Uterus (tissue), 3 donors: ENCODE measurements at regions not wholly inside any gene's neighbourhood (a gene's known extent, or its start where the extent isn't known, plus 50 kb on each side); places are given as distances from the start of the nearest gene placed in this dataset.
"Not testable (repeated sequence)": the region's sequence is repeated elsewhere in the genome, so short reads cannot be mapped to it uniquely, and the experiment has no call there.

Experiments used
- DNase-seq, 2 donors: peaks; one replicate each; pipeline ENCODE4 v3.0.0-alpha.2; 2019 to 2020
- H3K27ac ChIP-seq, 2 donors: fragments of 200-600 bp; sonication (generic); 1 replicate in 1 of 2; 2 replicates in 1 of 2; pipeline ENCODE4 v1.5.1; 2016 to 2018
- H3K27me3 ChIP-seq, 2 donors: fragments of 200-600 bp; sonication (generic); one replicate each; pipeline ENCODE4 v1.5.1; 2018 to 2019; ENCODE audit warnings: control low read depth in 1 of 2
- H3K36me3 ChIP-seq, 2 donors: fragments of 200-600 bp; sonication (generic); one replicate each; pipeline ENCODE4 v1.5.1; 2019; ENCODE audit warnings: control low read depth in 1 of 2
- H3K4me1 ChIP-seq, 2 donors: fragments of 200-600 bp; sonication (generic); one replicate each; pipeline ENCODE4 v1.5.1; 2018 to 2019; ENCODE audit warnings: control low read depth in 1 of 2
- H3K4me3 ChIP-seq, 2 donors: fragments of 200-600 bp; sonication (generic); 1 replicate in 1 of 2; 2 replicates in 1 of 2; pipeline ENCODE4 v1.5.1; 2018 to 2019; ENCODE audit warnings: mild to moderate bottlenecking in 1 of 2
- H3K9me3 ChIP-seq, 2 donors: fragments of 200-600 bp; sonication (generic); one replicate each; pipeline ENCODE4 v1.5.1; 2019; ENCODE audit warnings: control low read depth in 1 of 2
- POLR2A ChIP-seq, 2 donors: fragments of 450-650 bp; IDR thresholded peaks; one replicate each; pipeline ENCODE4 v1.6.1; 2016; ENCODE audit warnings: antibody characterized with exemption in 2 of 2, mild to moderate bottlenecking in 1 of 2, moderate library complexity in 1 of 2
- intact Hi-C: fragments of 100-400 bp; cut with DNase I; formaldehyde crosslinking; loops from one replicate; pipeline ENCODE4 v1.15.1; 2023; ENCODE audit warnings: low total_unique reads
- TF ChIP-seq, protein P1 (sequence below), 4 experiments: fragments of 200-600 bp in 2 of 4; fragments of 450-650 bp in 2 of 4; sonication (generic) in 2 of 4; IDR thresholded peaks; one replicate each; pipeline ENCODE4 v1.5.1; 2016 to 2019; ENCODE audit warnings: antibody characterized with exemption in 4 of 4, mild to moderate bottlenecking in 2 of 4, moderate library complexity in 1 of 4
- donor health status: DM: yes; HTN: yes; CAD: no.

DNA sequence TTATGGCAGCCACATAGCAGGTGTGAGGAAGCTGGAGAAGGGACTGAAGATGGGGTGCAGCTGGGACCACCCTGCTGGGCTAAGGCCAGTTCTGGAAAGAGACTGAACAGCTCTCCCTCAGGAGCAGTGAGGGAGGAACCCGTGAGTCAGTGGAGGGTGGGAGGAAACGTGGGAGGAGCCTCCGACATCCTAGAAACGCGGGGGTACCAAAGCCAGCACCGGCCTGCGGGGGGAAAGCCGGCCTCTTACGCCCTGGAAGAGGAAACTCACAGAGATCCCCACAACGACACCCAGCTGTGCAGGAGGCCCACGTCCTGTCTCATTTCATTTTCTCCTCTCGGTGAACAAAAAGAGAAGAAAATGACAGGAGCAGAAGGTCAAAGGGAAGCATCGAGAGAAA is 185.8 kb upstream of the IRX4 start:
- H3K27ac ChIP-seq, result no peak overlapping the region
- no peaks in the 10 kb centered on the region for H3K9me3 ChIP-seq
- no peak overlapping the region for H3K4me3 ChIP-seq
- H3K4me1 ChIP-seq, result no peaks in the 10 kb centered on the region
- intact Hi-C loops, result no loop called here
- TF ChIP-seq, protein P1, sequence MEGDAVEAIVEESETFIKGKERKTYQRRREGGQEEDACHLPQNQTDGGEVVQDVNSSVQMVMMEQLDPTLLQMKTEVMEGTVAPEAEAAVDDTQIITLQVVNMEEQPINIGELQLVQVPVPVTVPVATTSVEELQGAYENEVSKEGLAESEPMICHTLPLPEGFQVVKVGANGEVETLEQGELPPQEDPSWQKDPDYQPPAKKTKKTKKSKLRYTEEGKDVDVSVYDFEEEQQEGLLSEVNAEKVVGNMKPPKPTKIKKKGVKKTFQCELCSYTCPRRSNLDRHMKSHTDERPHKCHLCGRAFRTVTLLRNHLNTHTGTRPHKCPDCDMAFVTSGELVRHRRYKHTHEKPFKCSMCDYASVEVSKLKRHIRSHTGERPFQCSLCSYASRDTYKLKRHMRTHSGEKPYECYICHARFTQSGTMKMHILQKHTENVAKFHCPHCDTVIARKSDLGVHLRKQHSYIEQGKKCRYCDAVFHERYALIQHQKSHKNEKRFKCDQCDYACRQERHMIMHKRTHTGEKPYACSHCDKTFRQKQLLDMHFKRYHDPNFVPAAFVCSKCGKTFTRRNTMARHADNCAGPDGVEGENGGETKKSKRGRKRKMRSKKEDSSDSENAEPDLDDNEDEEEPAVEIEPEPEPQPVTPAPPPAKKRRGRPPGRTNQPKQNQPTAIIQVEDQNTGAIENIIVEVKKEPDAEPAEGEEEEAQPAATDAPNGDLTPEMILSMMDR (IDR thresholded peaks at IDR 0.05), result no peak
- TF ChIP-seq POLR2A (IDR thresholded peaks at IDR 0.05), result no peak
- H3K36me3 ChIP-seq, result no peaks in the 10 kb centered on the region
- H3K27me3 ChIP-seq, result no peaks in the 10 kb centered on the region
- DNase-seq, result no peak

DNA sequence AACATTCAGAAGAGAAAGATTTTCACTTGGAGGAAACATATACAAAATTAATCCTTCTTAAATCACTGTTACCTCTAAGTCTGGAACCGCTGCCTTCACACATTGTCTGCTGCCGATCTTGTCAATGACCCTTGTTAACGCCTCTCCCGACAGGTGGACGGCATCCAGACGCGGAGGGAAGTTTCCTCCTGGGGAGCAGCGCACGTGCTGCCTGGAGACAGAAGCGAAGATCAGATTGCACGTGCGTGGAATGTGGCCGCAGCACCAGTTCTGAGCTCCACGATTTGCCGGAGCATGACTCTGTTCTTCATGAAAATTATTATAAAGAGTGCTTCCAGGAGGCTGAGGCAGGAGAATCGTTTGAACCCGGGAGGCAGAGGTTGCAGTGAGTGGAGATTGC is 183.6 kb upstream of the IRX4 start:
- no peaks in the 10 kb centered on the region for H3K4me1 ChIP-seq
- no peaks in the 10 kb centered on the region for H3K27me3 ChIP-seq
- H3K27ac ChIP-seq, result no peak overlapping the region
- no peaks in the 10 kb centered on the region for H3K9me3 ChIP-seq
- no peaks in the 10 kb centered on the region for H3K36me3 ChIP-seq
- intact Hi-C loops, result no loop called here
- TF ChIP-seq, protein P1 (IDR thresholded peaks at IDR 0.05), result no peak
- no peak for TF ChIP-seq POLR2A (IDR thresholded peaks at IDR 0.05)
- no peak overlapping the region for H3K4me3 ChIP-seq
- DNase-seq, result no peak

DNA sequence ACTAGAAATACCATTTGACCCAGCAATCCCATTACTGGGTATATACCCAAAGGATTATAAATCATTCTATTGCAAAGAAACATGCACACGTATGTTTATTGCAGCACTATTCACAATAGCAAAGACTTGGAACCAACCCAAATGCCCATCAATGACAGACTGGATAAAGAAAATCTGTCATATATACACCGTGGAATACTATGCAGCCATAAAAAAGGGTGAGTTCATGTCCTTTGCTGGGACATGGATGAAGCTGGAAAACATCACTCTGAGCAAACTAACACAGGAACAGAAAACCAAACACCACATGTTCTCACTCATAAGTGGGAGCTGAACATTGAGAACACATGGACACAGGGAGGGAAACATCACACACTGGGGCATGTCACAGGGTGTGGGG is 180.7 kb upstream of the IRX4 start:
- intact Hi-C loops, H3K9me3 ChIP-seq, H3K4me1 ChIP-seq, H3K27me3 ChIP-seq, H3K4me3 ChIP-seq, H3K36me3 ChIP-seq, H3K27ac ChIP-seq, DNase-seq: not testable (repeated sequence)

DNA sequence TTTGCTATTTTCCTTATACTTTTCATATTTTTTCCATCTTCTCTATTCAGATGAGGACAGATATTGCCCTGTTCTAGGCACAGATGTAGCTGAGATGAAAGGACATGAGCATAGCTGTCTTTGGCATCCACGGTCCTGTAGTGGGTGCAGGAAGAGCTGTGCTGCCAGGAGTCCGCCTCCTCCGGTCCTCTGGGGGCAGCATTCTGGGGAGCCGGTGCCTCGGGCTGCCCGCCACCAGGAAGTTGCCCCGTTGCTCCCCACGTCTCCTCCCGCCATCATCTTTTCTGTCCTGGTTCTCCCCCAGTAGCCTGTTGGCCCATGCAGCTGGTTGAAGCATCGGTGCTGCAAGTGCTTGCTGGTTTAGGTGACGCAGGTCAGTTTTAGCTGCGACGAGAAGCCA is 170.0 kb upstream of the IRX4 start:
- H3K4me3 ChIP-seq, result no peak overlapping the region
- H3K36me3 ChIP-seq, result no peaks in the 10 kb centered on the region
- DNase-seq, result no peak
- H3K4me1 ChIP-seq, result no peaks in the 10 kb centered on the region
- intact Hi-C loops, result no loop called here
- H3K9me3 ChIP-seq, result no peaks in the 10 kb centered on the region
- H3K27ac ChIP-seq, result no peak overlapping the region
- no peak for TF ChIP-seq POLR2A (IDR thresholded peaks at IDR 0.05)
- TF ChIP-seq, protein P1 (IDR thresholded peaks at IDR 0.05), result no peak
- no peaks in the 10 kb centered on the region for H3K27me3 ChIP-seq

DNA sequence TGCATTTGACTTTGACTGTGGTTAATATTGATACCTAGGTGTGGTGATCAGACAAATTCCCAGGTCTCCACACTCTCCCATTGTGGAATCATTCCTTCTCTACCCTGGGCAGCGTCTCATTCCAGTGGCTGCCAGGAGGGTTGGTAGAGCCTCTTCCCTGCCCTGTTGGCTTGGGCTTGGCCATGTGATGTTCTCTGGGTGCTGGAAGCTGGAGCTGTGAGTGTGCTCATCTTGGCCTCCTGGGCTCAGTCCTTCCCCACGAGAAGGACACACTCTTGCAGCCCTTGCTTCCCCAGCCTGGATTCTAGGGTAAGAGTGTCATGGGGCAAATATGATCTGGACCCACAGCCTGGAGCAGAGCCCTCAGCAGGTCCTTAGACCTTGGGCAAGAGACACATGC is 167.2 kb upstream of the IRX4 start:
- no peak for TF ChIP-seq POLR2A (IDR thresholded peaks at IDR 0.05)
- TF ChIP-seq, protein P1 (IDR thresholded peaks at IDR 0.05), result no peak
- H3K9me3 ChIP-seq, result no peaks in the 10 kb centered on the region
- no peak for DNase-seq
- no peak overlapping the region for H3K4me3 ChIP-seq
- H3K27me3 ChIP-seq, result no peaks in the 10 kb centered on the region
- no peaks in the 10 kb centered on the region for H3K4me1 ChIP-seq
- intact Hi-C loops, result no loop called here
- no peaks in the 10 kb centered on the region for H3K36me3 ChIP-seq
- no peak overlapping the region for H3K27ac ChIP-seq

DNA sequence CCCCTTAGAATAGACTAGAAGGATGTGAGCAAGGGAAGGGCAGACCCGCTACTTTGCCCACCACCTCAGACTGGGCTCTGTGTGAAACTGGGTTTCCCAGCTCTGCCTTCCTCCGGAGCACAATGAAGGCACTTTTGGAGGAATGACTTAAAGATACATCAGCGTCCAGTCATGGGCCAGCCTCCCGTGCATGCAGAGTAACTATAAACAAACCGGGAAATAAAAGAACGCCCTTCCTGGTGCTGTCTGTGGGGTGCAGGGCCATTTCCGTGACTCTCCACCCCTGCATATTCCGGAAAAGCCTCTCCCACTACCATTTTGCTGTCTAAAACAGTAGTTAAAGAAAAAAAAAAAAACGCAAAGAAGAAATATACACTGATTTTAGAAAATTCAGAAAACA is 165.9 kb upstream of the IRX4 start:
- intact Hi-C loops, result no loop called here
- Histone ChIP-seq H3K4me1 (no peaks in the 10 kb centered on the region), H3K27me3 (no peaks in the 10 kb centered on the region), H3K9me3 (no peaks in the 10 kb centered on the region), H3K36me3 (no peaks in the 10 kb centered on the region), H3K4me3 (no peak overlapping the region), H3K27ac (no peak overlapping the region)
- no peak for TF ChIP-seq POLR2A (IDR thresholded peaks at IDR 0.05)
- TF ChIP-seq, protein P1 (IDR thresholded peaks at IDR 0.05), result no peak
- no peak for DNase-seq
